LNCaP clone FGC (cell line): ENCODE measurements at regions not wholly inside any gene's neighbourhood (a gene's known extent, or its start where the extent isn't known, plus 50 kb on each side); places are given as distances from the start of the nearest gene placed in this dataset.
A peak's percentile ranks its signal among the peaks of the same experiment; 100 is the strongest.

Source experiments
- DNase-seq: peaks from one replicate; pipeline ENCODE4 v3.0.0-alpha.2; 2011; ENCODE audit warnings: low read depth
- H3K4me3 ChIP-seq: 2 replicates; pipeline ENCODE4 v1.5.1; 2011; ENCODE audit warnings: mild to moderate bottlenecking, low read depth, low read length, control low read depth
- TF ChIP-seq, protein P1 (sequence below): IDR thresholded peaks from 2 replicates; pipeline ENCODE4 v1.5.1; 2012; ENCODE audit warnings: mild to moderate bottlenecking; ENCODE audit not compliant: control insufficient read depth, insufficient read depth; ENCODE audit errors: extremely low read depth

DNA sequence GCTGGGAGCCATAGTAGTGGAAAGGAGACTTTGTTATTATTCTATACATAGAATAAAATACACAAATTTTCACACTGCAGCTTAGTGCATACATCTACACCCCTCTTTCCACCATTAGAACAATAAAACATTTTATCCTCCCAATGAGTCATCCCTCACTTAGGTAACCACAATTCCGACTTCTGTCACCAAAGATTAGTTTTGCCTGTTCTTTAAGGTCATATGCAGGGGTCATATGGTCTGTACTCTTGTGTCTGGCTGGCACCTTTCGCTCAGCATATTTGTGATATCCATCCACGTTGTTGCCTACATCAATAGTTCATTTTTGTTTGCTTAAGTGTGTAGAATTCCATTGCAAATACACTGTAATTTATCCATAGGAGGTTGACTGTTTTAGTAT, 399.4 kb downstream of the SHQ1 start:
- TF ChIP-seq, protein P1, sequence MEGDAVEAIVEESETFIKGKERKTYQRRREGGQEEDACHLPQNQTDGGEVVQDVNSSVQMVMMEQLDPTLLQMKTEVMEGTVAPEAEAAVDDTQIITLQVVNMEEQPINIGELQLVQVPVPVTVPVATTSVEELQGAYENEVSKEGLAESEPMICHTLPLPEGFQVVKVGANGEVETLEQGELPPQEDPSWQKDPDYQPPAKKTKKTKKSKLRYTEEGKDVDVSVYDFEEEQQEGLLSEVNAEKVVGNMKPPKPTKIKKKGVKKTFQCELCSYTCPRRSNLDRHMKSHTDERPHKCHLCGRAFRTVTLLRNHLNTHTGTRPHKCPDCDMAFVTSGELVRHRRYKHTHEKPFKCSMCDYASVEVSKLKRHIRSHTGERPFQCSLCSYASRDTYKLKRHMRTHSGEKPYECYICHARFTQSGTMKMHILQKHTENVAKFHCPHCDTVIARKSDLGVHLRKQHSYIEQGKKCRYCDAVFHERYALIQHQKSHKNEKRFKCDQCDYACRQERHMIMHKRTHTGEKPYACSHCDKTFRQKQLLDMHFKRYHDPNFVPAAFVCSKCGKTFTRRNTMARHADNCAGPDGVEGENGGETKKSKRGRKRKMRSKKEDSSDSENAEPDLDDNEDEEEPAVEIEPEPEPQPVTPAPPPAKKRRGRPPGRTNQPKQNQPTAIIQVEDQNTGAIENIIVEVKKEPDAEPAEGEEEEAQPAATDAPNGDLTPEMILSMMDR: no peak
- no peak for DNase-seq
- no peak overlapping the region for H3K4me3 ChIP-seq

DNA sequence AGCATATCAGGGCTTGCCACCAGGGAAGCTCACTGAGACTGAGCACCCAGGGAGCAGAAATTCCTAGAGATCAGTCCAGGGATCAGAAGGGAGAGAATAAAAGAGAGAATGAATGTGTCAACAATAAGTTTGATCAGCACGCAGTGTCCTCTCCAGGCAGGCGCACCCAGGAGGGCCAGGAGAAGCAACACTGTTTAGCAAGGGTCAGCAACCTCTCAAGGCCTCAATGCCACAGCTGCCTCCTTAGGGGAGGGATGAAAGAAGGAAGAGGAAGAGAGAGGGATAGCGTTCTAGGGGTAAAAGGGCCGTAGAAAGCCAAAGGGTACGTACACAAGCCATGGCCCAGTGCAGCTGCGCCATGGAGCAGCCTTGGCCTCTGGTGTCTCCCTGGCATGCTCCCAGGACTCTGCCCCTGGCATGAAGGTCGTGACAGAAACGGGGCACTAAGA, 399.8 kb downstream of the SHQ1 start:
- TF ChIP-seq, protein P1: no peak
- DNase-seq: no peak
- no peak overlapping the region for H3K4me3 ChIP-seq

DNA sequence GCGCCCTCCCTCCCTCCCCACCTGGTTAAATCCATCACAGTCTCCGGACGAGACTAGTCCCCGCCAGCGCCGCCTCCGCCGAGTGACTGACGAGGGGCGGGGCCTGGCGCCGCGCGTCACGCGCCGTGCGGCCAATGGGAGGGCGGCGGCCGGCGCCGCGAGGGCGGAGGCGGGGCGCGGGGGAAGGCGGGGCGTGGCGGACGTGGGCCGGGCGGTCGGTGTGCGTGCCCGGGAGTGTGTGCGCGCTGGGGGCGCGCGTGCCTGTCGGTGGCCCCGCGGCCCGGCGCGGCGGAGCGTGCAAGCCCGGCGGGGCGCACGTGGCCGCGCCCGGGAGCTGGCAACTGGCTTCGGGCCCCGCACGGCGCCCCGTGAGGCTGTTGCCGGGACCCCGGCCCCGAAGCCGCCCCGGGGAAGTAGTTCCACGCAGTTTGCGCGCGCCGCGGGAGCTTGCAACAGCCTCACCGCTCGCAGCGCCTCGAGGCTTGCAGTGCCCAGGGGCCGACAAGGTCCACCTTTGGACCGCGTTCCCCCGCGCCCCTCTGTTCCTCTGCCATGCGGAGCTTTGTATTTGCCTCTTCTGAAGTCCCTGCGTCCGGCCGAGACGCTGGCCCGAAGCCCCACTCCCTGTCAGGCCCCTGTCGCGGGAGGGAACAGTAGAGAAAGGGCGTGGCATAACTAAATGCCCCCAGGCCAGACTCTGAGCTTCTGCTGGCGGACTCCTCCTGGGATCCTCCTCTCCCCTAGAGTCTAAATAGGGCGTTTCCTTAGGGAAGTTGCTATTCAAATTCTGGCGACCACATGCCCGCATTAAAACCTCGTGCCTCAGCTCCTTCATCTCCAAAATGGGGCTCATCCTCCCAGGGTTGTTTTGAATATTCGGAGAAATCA, 400.9 kb downstream of the SHQ1 start:
- H3K4me3 ChIP-seq: peak overlapping the region; percentile 80
- TF ChIP-seq, protein P1: no peak
- peak; percentile 51 for DNase-seq

DNA sequence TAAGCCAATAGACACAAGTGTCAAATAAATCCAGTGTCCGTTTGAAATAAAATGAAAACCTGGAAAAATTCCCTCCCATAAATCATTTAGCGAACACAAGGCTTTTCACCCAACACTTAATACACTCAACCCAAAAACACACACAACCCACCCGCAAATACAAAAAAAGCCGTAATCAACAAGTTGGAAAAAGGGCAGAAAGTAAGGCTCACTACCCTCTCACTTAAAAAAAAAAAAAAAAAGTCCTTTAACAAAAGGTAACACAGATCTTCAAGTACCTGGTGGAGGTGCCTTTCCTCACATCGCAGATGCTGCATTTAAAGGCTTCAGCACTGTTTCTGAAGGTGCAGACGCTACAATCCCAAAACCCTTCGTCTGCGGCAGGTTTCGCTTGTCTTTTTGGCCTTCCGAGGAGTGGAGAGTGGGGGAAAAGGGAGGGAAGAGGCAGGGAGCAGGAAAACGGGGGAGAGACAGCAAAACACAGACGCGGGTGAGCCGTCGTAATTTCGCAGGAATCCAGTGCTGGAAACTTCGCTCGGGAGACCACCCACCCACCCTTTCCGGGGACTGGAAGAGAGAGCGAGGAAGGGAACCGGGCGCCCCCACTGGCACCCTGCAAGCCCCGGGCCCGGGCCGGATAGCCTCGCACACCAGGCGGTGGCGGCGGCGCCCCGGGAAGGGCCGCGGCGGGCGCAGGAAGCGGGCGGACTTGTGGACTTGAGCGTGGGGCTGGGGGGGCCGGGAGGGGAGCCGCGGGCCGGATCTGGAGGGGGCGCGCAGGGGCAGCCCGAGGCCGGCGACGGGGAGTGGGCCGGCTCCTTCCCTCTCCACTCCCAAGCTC, 401.8 kb downstream of the SHQ1 start, which contains the start of gene RYBP:
TSS of gene RYBP (minus strand) at position 404 of the 841 bp plus-strand sequence.
- peak; percentile 18 for DNase-seq
- H3K4me3 ChIP-seq: peak within 1 kb of the TSS; percentile 80
- TF ChIP-seq, protein P1: no peak; the same call in 1 of the 2 replicates

DNA sequence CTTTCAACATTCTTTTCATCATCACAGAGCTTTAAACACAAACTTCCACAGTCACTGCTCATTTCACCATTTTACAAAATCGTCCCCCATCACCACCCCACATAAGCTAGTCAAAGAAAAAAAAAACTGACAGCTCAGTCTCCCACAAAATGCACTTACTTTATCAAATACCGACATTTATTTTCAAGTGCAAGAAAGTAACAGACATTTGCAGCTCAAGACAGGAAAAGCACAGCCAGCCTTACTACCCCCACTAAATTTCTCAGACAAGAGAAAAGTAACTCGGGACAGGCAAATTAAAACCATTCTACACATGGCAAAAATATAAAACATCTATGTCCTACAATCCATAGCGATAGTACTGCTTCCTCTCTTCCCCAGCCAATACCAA, 402.4 kb downstream of the SHQ1 start:
- no peak for DNase-seq
- H3K4me3 ChIP-seq: peak overlapping the region; percentile 80
- TF ChIP-seq, protein P1: no peak

DNA sequence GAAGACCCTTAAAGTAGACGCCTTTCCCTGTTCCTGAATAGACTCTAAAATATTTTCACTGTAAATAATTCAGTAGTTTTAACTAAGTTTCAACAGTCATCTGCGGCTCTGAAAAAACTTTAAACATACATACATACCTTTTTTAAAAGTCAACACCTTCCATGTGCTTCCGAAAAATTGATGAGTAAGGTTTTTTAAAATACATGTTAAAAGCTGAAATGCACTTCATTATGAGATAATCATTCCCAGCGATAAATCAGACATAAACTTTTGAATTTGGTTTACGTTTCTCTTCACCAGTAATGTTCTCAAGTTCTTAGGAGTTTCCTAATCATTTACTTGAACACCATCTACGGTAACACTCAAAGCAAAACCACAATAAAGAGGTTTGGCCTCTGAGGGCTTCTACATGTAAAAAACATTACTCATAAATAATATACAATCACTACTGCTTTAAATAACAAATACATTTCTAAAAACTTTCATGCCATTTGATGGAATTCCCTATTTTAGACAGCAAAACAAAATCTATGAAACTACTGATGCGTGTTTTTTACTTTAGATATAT, 403.5 kb downstream of the SHQ1 start:
- DNase-seq: no peak
- H3K4me3 ChIP-seq: no peak overlapping the region
- TF ChIP-seq, protein P1: no peak
